Neural cell (in vitro differentiated cells): ENCODE measurements at regions not wholly inside any gene's neighbourhood (a gene's known extent, or its start where the extent isn't known, plus 50 kb on each side); places are given as distances from the start of the nearest gene placed in this dataset.

Experiments
- EP300 ChIP-seq: fragments of 450-650 bp; conservative IDR thresholded peaks from 2 replicates; pipeline ENCODE4 v1.6.1; 2014; ENCODE audit warnings: antibody characterized with exemption, mild to moderate bottlenecking, moderate library complexity; ENCODE audit not compliant: poor library complexity, severe bottlenecking
- MXI1 ChIP-seq: fragments of 450-650 bp; conservative IDR thresholded peaks from 2 replicates; pipeline ENCODE4 v1.6.1; 2014; ENCODE audit warnings: antibody characterized with exemption, mild to moderate bottlenecking; ENCODE audit not compliant: poor library complexity, severe bottlenecking
- TAF1 ChIP-seq: IDR thresholded peaks from 2 replicates; pipeline ENCODE4 v1.6.1; 2012; ENCODE audit warnings: low read depth
- TF ChIP-seq, protein P1 (sequence below): fragments of 450-650 bp; IDR thresholded peaks from 2 replicates; pipeline ENCODE4 v1.5.1; 2014; ENCODE audit warnings: antibody characterized with exemption, mild to moderate bottlenecking, moderate library complexity; ENCODE audit not compliant: poor library complexity, severe bottlenecking

DNA sequence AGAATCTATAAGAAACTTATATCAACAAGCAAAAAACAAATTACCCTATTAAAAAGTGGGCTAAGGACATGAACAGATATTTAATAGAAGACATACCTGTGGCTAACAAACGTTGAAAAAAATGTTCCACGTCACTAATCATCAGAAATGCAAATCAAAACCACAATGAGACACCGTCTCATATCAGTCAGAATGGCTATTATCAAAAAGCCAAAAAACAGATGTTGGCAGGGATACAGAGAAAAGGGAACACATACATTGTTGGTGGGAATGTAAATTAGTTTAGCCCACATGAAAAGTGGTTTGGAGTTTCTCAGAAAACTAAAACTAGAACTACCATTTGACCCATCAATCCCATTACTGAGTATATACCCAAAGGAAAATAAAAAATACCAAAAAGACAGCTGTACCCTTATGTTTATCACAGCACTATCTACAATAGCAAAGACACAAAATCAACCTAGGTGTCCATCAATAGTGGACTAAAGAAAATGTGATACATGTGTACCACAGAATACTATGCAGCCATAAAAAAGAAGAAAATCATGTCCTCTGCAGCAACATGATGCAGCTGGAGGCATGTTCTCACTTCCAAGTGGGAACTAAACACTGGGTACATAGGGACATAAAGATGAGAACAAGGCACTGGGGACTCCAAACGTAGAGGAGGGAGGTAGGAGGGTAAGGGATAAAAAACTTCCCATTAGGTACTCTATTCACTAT lies 83.8 kb upstream of the TMEM168 start:
- TF ChIP-seq, protein P1, sequence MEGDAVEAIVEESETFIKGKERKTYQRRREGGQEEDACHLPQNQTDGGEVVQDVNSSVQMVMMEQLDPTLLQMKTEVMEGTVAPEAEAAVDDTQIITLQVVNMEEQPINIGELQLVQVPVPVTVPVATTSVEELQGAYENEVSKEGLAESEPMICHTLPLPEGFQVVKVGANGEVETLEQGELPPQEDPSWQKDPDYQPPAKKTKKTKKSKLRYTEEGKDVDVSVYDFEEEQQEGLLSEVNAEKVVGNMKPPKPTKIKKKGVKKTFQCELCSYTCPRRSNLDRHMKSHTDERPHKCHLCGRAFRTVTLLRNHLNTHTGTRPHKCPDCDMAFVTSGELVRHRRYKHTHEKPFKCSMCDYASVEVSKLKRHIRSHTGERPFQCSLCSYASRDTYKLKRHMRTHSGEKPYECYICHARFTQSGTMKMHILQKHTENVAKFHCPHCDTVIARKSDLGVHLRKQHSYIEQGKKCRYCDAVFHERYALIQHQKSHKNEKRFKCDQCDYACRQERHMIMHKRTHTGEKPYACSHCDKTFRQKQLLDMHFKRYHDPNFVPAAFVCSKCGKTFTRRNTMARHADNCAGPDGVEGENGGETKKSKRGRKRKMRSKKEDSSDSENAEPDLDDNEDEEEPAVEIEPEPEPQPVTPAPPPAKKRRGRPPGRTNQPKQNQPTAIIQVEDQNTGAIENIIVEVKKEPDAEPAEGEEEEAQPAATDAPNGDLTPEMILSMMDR = no peak
- TF ChIP-seq MXI1 = no peak
- TF ChIP-seq TAF1 = no peak
- TF ChIP-seq EP300 = no peak
